Panc1 (cell line): ENCODE measurements at regions not wholly inside any gene's neighbourhood (a gene's known extent, or its start where the extent isn't known, plus 50 kb on each side); places are given as distances from the start of the nearest gene placed in this dataset.

Source experiments
- POLR2AphosphoS5 ChIP-seq: IDR thresholded peaks from 2 replicates; pipeline ENCODE4 v1.6.1; 2012; ENCODE audit warnings: mild to moderate bottlenecking, low read depth, low read length, moderate library complexity
- TF ChIP-seq, protein P1 (sequence below): fragments of 450-650 bp; IDR thresholded peaks from 2 replicates; pipeline ENCODE4 v1.5.1; 2017; ENCODE audit warnings: mild to moderate bottlenecking
- TF ChIP-seq, protein P2 (sequence below), 2 experiments: IDR thresholded peaks; 2 replicates each; pipeline ENCODE4 v1.6.1; 2011 to 2012; ENCODE audit warnings: low read depth in 2 of 2, control low read depth in 1 of 2, low read length in 1 of 2, mild to moderate bottlenecking in 1 of 2, moderate library complexity in 1 of 2; ENCODE audit not compliant: insufficient read depth in 1 of 2

DNA sequence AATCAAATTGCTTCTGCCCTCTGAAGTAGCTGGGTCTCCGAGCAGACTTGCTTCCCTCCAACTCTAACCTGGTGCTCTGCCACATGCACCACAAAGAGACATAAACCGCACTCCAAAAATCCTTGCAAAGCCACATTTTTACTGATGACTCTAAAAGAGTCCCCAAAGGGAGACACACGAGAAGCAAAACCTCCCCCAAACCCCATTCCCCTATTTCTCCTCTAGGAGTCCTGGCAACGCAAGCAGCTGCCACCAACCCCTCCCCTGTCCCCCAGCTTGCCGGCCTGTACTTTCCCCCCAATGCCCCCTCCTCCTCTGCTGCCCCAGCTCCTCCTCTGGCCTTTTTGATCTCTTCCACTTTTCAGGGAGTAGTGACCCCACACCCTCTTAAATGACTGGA, 180.1 kb upstream of the ARID1B start:
- TF ChIP-seq, protein P1, sequence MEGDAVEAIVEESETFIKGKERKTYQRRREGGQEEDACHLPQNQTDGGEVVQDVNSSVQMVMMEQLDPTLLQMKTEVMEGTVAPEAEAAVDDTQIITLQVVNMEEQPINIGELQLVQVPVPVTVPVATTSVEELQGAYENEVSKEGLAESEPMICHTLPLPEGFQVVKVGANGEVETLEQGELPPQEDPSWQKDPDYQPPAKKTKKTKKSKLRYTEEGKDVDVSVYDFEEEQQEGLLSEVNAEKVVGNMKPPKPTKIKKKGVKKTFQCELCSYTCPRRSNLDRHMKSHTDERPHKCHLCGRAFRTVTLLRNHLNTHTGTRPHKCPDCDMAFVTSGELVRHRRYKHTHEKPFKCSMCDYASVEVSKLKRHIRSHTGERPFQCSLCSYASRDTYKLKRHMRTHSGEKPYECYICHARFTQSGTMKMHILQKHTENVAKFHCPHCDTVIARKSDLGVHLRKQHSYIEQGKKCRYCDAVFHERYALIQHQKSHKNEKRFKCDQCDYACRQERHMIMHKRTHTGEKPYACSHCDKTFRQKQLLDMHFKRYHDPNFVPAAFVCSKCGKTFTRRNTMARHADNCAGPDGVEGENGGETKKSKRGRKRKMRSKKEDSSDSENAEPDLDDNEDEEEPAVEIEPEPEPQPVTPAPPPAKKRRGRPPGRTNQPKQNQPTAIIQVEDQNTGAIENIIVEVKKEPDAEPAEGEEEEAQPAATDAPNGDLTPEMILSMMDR = no peak
- TF ChIP-seq POLR2AphosphoS5 = no peak
- TF ChIP-seq, protein P2, sequence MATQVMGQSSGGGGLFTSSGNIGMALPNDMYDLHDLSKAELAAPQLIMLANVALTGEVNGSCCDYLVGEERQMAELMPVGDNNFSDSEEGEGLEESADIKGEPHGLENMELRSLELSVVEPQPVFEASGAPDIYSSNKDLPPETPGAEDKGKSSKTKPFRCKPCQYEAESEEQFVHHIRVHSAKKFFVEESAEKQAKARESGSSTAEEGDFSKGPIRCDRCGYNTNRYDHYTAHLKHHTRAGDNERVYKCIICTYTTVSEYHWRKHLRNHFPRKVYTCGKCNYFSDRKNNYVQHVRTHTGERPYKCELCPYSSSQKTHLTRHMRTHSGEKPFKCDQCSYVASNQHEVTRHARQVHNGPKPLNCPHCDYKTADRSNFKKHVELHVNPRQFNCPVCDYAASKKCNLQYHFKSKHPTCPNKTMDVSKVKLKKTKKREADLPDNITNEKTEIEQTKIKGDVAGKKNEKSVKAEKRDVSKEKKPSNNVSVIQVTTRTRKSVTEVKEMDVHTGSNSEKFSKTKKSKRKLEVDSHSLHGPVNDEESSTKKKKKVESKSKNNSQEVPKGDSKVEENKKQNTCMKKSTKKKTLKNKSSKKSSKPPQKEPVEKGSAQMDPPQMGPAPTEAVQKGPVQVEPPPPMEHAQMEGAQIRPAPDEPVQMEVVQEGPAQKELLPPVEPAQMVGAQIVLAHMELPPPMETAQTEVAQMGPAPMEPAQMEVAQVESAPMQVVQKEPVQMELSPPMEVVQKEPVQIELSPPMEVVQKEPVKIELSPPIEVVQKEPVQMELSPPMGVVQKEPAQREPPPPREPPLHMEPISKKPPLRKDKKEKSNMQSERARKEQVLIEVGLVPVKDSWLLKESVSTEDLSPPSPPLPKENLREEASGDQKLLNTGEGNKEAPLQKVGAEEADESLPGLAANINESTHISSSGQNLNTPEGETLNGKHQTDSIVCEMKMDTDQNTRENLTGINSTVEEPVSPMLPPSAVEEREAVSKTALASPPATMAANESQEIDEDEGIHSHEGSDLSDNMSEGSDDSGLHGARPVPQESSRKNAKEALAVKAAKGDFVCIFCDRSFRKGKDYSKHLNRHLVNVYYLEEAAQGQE (IDR thresholded peaks at IDR 0.05; ENCODE audit: insufficient read depth in 1 of 2, low read depth in 2 of 2, low read length in 1 of 2) = no peak
